Erythroblast (primary cell): ENCODE measurements at regions not wholly inside any gene's neighbourhood (a gene's known extent, or its start where the extent isn't known, plus 50 kb on each side); places are given as distances from the start of the nearest gene placed in this dataset.

Experiments
- GATA1 ChIP-seq: IDR thresholded peaks from 2 replicates; pipeline ENCODE4 v1.6.1; 2011; ENCODE audit warnings: low read depth, mild to moderate bottlenecking, control low read depth, low read length, moderate library complexity
- POLR2A ChIP-seq: IDR thresholded peaks from 2 replicates; pipeline ENCODE4 v1.6.1; 2011; ENCODE audit warnings: mild to moderate bottlenecking, low read length

GRCh38 chrX:44401151-44401550 is 57.7 kb upstream of the EFHC2 start:
- TF ChIP-seq POLR2A = no peak
- no peak for TF ChIP-seq GATA1
